CD8-positive, alpha-beta memory T cell (primary cell): ENCODE measurements at regions not wholly inside any gene's neighbourhood (a gene's known extent, or its start where the extent isn't known, plus 50 kb on each side); places are given as distances from the start of the nearest gene placed in this dataset.

Source experiments
- CTCF ChIA-PET: fragments of 350-600 bp; sonication (Branson Sonifier 250); formaldehyde crosslinking; loops from one replicate; lab custom pipeline; 2021; ENCODE audit warnings: antibody characterized with exemption; lab: Charles Lee
- POLR2A ChIA-PET: fragments of 350-600 bp; sonication (Branson Sonifier 250); formaldehyde crosslinking; loops from one replicate; lab custom pipeline; 2021; ENCODE audit warnings: antibody characterized with exemption; lab: Charles Lee
- DNase-seq, 5 donors: peaks; one replicate each; pipeline versions ENCODE4 v3.0.0 to v3.0.0-alpha.2; 2020 to 2022; ENCODE audit warnings: mixed read lengths in 1 of 5
- H3K27ac ChIP-seq: one replicate; pipeline ENCODE4 v1.7.0; 2013; ENCODE audit warnings: low read depth, mild to moderate bottlenecking, low read length, moderate library complexity
- H3K27me3 ChIP-seq: 2 replicates; pipeline ENCODE4 v1.7.0; 2013; ENCODE audit warnings: low read length, mild to moderate bottlenecking; ENCODE audit not compliant: insufficient read depth, poor library complexity, severe bottlenecking
- H3K36me3 ChIP-seq: 2 replicates; pipeline ENCODE4 v1.7.0; 2013; ENCODE audit warnings: mild to moderate bottlenecking, low read length, moderate library complexity; ENCODE audit not compliant: insufficient read depth
- H3K4me1 ChIP-seq: 2 replicates; pipeline ENCODE4 v1.7.0; 2013; ENCODE audit warnings: mild to moderate bottlenecking, low read length, moderate library complexity; ENCODE audit not compliant: insufficient read depth
- H3K4me3 ChIP-seq: 2 replicates; pipeline ENCODE4 v1.7.0; 2013; ENCODE audit warnings: mild to moderate bottlenecking, low read length
- H3K9me3 ChIP-seq: 2 replicates; pipeline ENCODE4 v1.7.0; 2013; ENCODE audit warnings: mild to moderate bottlenecking, low read length
- H3K27ac Mint-ChIP-seq, 8 donors: one replicate each; pipeline ENCODE4 v1.8.0; 2020 to 2021; ENCODE audit warnings: mixed read lengths in 8 of 8, mild to moderate bottlenecking in 6 of 8, inconsistent platforms in 3 of 8, moderate library complexity in 3 of 8
- H3K27me3 Mint-ChIP-seq, 2 donors: one replicate each; pipeline ENCODE4 v1.8.0; 2020 to 2021; ENCODE audit warnings: mixed read lengths in 2 of 2, mild to moderate bottlenecking in 1 of 2, moderate library complexity in 1 of 2
- H3K36me3 Mint-ChIP-seq, 3 donors: one replicate each; pipeline ENCODE4 v1.8.0; 2020 to 2021; ENCODE audit warnings: mixed read lengths in 3 of 3, inconsistent platforms in 1 of 3, mild to moderate bottlenecking in 1 of 3
- H3K4me1 Mint-ChIP-seq, 3 donors: one replicate each; pipeline ENCODE4 v1.8.0; 2020 to 2021; ENCODE audit warnings: mixed read lengths in 3 of 3, inconsistent platforms in 1 of 3, mild to moderate bottlenecking in 1 of 3
- H3K4me3 Mint-ChIP-seq, 7 donors: one replicate each; pipeline ENCODE4 v1.8.0; 2020 to 2021; ENCODE audit warnings: mixed read lengths in 7 of 7, mild to moderate bottlenecking in 6 of 7, moderate library complexity in 4 of 7, inconsistent platforms in 2 of 7
- H3K9me3 Mint-ChIP-seq, 5 donors: one replicate each; pipeline ENCODE4 v1.8.0; 2020 to 2022; ENCODE audit warnings: mixed read lengths in 5 of 5, mild to moderate bottlenecking in 3 of 5, moderate library complexity in 2 of 5, inconsistent platforms in 1 of 5

- no peaks in the 10 kb centered on the region for H3K4me1 Mint-ChIP-seq
- Histone ChIP-seq H3K4me1 (no peaks in the 10 kb centered on the region), H3K9me3 (no peaks in the 10 kb centered on the region), H3K36me3 (no peaks in the 10 kb centered on the region), H3K4me3 (no peak overlapping the region), H3K27me3 (no peaks in the 10 kb centered on the region), H3K27ac (no peak overlapping the region)
- CTCF ChIA-PET, result no interaction called here
- H3K9me3 Mint-ChIP-seq, result peaks cover 0 to 2% (median 0%) of the 10 kb centered on the region in 5 donors
- peaks cover 23 to 44% of the 10 kb centered on the region in 2 donors for H3K27me3 Mint-ChIP-seq
- H3K36me3 Mint-ChIP-seq, result peaks cover 0 to 1% (median 0%) of the 10 kb centered on the region in 3 donors
- no peak for DNase-seq
- no peak overlapping the region for H3K27ac Mint-ChIP-seq
- no peak overlapping the region for H3K4me3 Mint-ChIP-seq
- POLR2A ChIA-PET, result no interaction called here
Measured at GRCh38 chr7:25543798-25544197, 315.5 kb upstream of the NPVF start.

DNA sequence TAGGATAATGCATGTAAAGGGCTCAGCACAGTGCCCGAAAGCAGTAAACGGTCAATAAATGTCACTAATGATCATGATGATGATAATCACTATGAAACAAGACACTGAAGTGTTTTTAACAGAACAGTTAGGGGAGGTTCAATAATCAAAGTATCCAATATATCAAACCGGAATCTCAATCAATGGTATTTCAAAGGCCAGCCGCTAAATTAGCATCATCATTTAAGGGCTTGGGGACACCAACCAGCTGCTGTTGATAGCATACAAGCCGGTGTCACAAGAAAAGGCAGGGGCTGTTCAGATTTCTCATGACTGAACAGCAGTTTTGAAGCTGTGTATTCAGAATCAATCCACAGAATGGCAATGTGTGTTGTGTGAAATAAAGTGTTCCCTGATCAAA lies 316.0 kb upstream of the NPVF start:
- peaks cover 21 to 45% of the 10 kb centered on the region in 2 donors for H3K27me3 Mint-ChIP-seq
- Histone ChIP-seq H3K4me3 (no peak overlapping the region), H3K27ac (no peak overlapping the region), H3K9me3 (no peaks in the 10 kb centered on the region), H3K36me3 (no peaks in the 10 kb centered on the region), H3K4me1 (no peaks in the 10 kb centered on the region), H3K27me3 (no peaks in the 10 kb centered on the region)
- no peak overlapping the region for H3K27ac Mint-ChIP-seq
- DNase-seq, result no peak
- ChIA-PET POLR2A (no interaction called here), CTCF (no interaction called here)
- H3K4me1 Mint-ChIP-seq, result no peaks in the 10 kb centered on the region
- H3K9me3 Mint-ChIP-seq, result no peaks in the 10 kb centered on the region
- H3K4me3 Mint-ChIP-seq, result no peak overlapping the region
- H3K36me3 Mint-ChIP-seq, result peaks cover 0 to 1% (median 0%) of the 10 kb centered on the region in 3 donors

DNA sequence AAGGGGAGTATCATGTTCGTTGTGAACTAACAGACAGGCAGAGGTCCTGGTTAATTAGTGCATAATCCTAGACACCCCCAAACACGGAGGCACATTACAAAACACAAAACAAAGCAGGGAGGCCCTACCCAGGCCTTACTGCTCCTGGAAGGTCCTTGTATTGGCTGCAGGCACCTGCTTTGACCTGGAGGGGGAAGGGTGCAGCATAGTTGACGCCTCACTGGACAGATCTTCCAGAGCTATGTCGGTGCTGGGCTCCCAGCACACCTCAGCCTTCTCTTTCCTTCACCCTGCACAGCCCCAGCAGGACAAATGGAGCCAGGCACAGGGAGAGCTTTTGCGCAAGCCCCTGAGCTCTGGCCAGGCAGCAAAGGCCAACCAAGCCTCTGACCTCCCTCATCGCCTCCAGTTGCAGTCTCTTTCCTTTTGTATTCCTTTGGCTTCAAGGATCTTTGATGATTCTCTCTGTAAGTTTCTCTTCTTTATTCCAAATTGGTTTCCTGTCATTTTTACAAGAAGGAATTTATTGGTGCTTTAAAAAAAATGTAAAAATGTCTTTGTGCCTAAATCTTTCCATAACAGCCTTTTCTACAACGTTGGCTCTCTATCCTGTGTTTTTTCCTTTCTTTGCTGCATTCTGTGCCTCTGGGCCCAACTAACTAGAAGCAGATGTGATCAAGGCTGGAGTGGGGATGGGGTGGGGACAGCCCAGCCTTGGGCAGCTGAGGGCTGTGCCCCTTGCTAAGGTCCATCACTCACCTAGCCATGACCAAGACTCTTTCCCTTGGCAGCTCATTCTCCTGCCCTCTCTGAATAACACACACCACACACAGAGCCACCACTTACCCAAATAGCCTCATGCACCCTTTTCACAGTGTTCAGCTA lies 317.1 kb upstream of the NPVF start:
- ChIA-PET POLR2A (no interaction called here), CTCF (no interaction called here)
- H3K36me3 Mint-ChIP-seq, result peaks cover 0 to 1% (median 0%) of the 10 kb centered on the region in 3 donors
- Histone ChIP-seq H3K4me1 (no peaks in the 10 kb centered on the region), H3K4me3 (no peak overlapping the region), H3K9me3 (no peaks in the 10 kb centered on the region), H3K27me3 (no peaks in the 10 kb centered on the region), H3K27ac (no peak overlapping the region), H3K36me3 (no peaks in the 10 kb centered on the region)
- no peak for DNase-seq
- peaks cover 21 to 52% of the 10 kb centered on the region in 2 donors for H3K27me3 Mint-ChIP-seq
- H3K9me3 Mint-ChIP-seq, result no peaks in the 10 kb centered on the region
- H3K27ac Mint-ChIP-seq, result no peak overlapping the region
- no peak overlapping the region for H3K4me3 Mint-ChIP-seq
- H3K4me1 Mint-ChIP-seq, result no peaks in the 10 kb centered on the region

- H3K4me3 Mint-ChIP-seq, result no peak overlapping the region
- CTCF ChIA-PET, result no interaction called here
Measured at GRCh38 chr7:25546306-25546705, 318.0 kb upstream of the NPVF start.

DNA sequence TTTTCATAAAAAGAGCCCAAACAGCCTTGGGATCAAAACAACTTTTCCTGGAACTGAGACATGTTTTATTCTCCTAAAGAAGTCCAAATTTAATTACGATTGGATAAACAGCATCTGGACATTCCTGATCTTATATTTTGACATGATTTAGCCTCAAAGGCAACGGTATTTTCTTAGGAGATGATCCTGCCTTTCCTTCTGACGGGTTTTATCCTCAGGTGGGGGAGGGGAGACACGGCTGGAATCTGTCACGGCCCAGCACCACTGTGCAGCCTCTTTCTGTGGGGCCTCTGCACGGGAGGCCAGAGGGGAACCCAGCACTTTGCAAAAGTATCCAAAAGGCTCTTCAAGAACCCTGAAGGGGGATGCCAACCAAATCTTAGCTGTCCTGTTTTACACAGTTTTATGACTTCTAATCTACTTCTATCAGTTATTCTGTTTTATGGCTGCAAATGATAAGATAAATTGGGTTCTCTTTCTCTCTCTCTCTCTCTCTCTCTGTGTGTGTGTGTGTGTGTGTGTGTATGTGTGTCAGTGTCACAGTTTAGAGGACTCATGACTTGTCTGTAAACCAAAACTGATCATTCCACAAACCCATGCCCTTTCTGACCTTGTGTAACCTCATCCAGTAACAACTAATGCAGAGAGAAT lies 321.1 kb upstream of the NPVF start:
- Mint-ChIP-seq H3K27me3 (peaks cover 15 to 52% of the 10 kb centered on the region in 2 donors), H3K4me1 (no peaks in the 10 kb centered on the region), H3K4me3 (no peak overlapping the region), H3K27ac (no peak overlapping the region), H3K9me3 (no peaks in the 10 kb centered on the region), H3K36me3 (no peaks in the 10 kb centered on the region)
- H3K27me3 ChIP-seq, result no peaks in the 10 kb centered on the region
- no peaks in the 10 kb centered on the region for H3K9me3 ChIP-seq
- no peaks in the 10 kb centered on the region for H3K4me1 ChIP-seq
- POLR2A ChIA-PET, result no interaction called here
- no peak for DNase-seq
- CTCF ChIA-PET, result no interaction called here
- H3K4me3 ChIP-seq, result no peak overlapping the region
- no peaks in the 10 kb centered on the region for H3K36me3 ChIP-seq
- H3K27ac ChIP-seq, result no peak overlapping the region

More at GRCh38 chr7:25546306-25546705, 318.0 kb upstream of the NPVF start:
- no peaks in the 10 kb centered on the region for H3K36me3 ChIP-seq
- Mint-ChIP-seq H3K36me3 (peaks cover 0 to 1% (median 0%) of the 10 kb centered on the region in 3 donors), H3K4me1 (no peaks in the 10 kb centered on the region), H3K27me3 (peaks cover 21 to 61% of the 10 kb centered on the region in 2 donors), H3K27ac (no peak overlapping the region), H3K9me3 (no peaks in the 10 kb centered on the region)
- no peaks in the 10 kb centered on the region for H3K4me1 ChIP-seq
- no peak for DNase-seq
- POLR2A ChIA-PET, result no interaction called here
- H3K27ac ChIP-seq, result no peak overlapping the region
- H3K9me3 ChIP-seq, result no peaks in the 10 kb centered on the region
- H3K27me3 ChIP-seq, result no peaks in the 10 kb centered on the region
- no peak overlapping the region for H3K4me3 ChIP-seq

DNA sequence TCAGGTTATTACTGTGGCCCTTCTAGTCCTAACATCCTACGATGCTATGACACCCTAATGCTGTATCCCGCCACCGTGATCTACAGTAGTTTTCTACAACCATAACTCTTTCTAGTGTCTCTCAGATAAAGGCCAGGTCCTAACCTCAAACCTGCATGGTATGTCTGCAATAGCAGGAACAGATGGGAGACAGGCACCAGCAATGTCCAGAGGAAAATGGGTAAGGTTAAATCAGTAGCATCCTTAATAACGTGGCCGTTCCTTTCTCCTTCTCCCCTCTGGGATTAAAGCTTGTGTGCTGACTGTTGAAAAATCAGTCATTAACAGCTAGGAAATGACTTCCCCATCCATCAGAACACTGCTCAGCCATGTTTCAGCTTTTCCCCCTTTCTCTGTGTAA lies 321.9 kb upstream of the NPVF start:
- no peaks in the 10 kb centered on the region for H3K9me3 Mint-ChIP-seq
- no peaks in the 10 kb centered on the region for H3K4me1 Mint-ChIP-seq
- H3K4me3 ChIP-seq, result no peak overlapping the region
- no peaks in the 10 kb centered on the region for H3K9me3 ChIP-seq
- no peak overlapping the region for H3K27ac Mint-ChIP-seq
- DNase-seq, result no peak
- H3K27me3 Mint-ChIP-seq, result peaks cover 15 to 52% of the 10 kb centered on the region in 2 donors
- ChIA-PET CTCF (no interaction called here), POLR2A (no interaction called here)
- no peaks in the 10 kb centered on the region for H3K36me3 Mint-ChIP-seq
- H3K27me3 ChIP-seq, result no peaks in the 10 kb centered on the region
- H3K4me1 ChIP-seq, result no peaks in the 10 kb centered on the region
- H3K27ac ChIP-seq, result no peak overlapping the region
- H3K4me3 Mint-ChIP-seq, result no peak overlapping the region
- no peaks in the 10 kb centered on the region for H3K36me3 ChIP-seq

GRCh38 chr7:25552998-25553397 lies 324.7 kb upstream of the NPVF start:
- H3K27me3 Mint-ChIP-seq, result peaks cover 9 to 42% of the 10 kb centered on the region in 2 donors
- H3K36me3 Mint-ChIP-seq, result no peaks in the 10 kb centered on the region
- Histone ChIP-seq H3K36me3 (no peaks in the 10 kb centered on the region), H3K4me1 (peaks cover 6% of the 10 kb centered on the region), H3K27ac (no peak overlapping the region), H3K4me3 (no peak overlapping the region), H3K27me3 (no peaks in the 10 kb centered on the region), H3K9me3 (no peaks in the 10 kb centered on the region)
- H3K27ac Mint-ChIP-seq, result no peak overlapping the region
- ChIA-PET POLR2A (no interaction called here), CTCF (interaction anchor here (1.0 to 1.2 kb wide), 2 partner anchors 11 to 13 kb away, joined by 3 read pairs; no protein-coding TSS in a partner anchor)
- no peak overlapping the region for H3K4me3 Mint-ChIP-seq
- no peak for DNase-seq
- peaks cover 0 to 6% (median 0%) of the 10 kb centered on the region in 3 donors for H3K4me1 Mint-ChIP-seq
- H3K9me3 Mint-ChIP-seq, result no peaks in the 10 kb centered on the region
